Tibial artery (tissue), 4 donors: ENCODE measurements at regions not wholly inside any gene's neighbourhood (a gene's known extent, or its start where the extent isn't known, plus 50 kb on each side); places are given as distances from the start of the nearest gene placed in this dataset.

ENCODE experiments used
- DNase-seq, 2 donors: peaks; one replicate each; pipeline ENCODE4 v3.0.0-alpha.2; 2019
- H3K27ac ChIP-seq, 2 donors: fragments of 200-600 bp; sonication (generic) in 1 of 2; 1 replicate in 1 of 2; 2 replicates in 1 of 2; pipeline ENCODE4 v1.5.1; 2018 to 2019; ENCODE audit warnings: mild to moderate bottlenecking in 1 of 2
- H3K27me3 ChIP-seq, 2 donors: fragments of 200-600 bp; sonication (generic) in 1 of 2; one replicate each; pipeline versions ENCODE4 v1.5.1 to v1.6.0; 2016 to 2019
- H3K36me3 ChIP-seq, 3 donors: fragments of 200-600 bp; sonication (generic) in 2 of 3; one replicate each; pipeline ENCODE4 v1.5.1; 2016 to 2019; ENCODE audit warnings: mild to moderate bottlenecking in 2 of 3
- H3K4me1 ChIP-seq, 4 donors: fragments of 200-600 bp; sonication (generic) in 2 of 4; 1 replicate in 3 of 4; 2 replicates in 1 of 4; pipeline ENCODE4 v1.5.1; 2016 to 2019
- H3K4me3 ChIP-seq, 2 donors: fragments of 200-600 bp; sonication (generic) in 1 of 2; 1 replicate in 1 of 2; 2 replicates in 1 of 2; pipeline ENCODE4 v1.5.1; 2018 to 2019; ENCODE audit warnings: mild to moderate bottlenecking in 2 of 2
- H3K9me3 ChIP-seq, 3 donors: fragments of 200-600 bp; sonication (generic) in 1 of 3; one replicate each; pipeline ENCODE4 v1.5.1; 2016 to 2019
- intact Hi-C: fragments of 100-400 bp; cut with DNase I; formaldehyde crosslinking; loops from one replicate; pipeline ENCODE4 v1.15.0; 2023; ENCODE audit warnings: low total_unique reads
- TF ChIP-seq, protein P1 (sequence below), 2 experiments: fragments of 200-600 bp in 1 of 2; fragments of 450-650 bp in 1 of 2; IDR thresholded peaks; one replicate each; pipeline ENCODE4 v1.5.1; 2017 to 2019; ENCODE audit warnings: antibody characterized with exemption in 2 of 2, mild to moderate bottlenecking in 1 of 2, moderate library complexity in 1 of 2

DNA sequence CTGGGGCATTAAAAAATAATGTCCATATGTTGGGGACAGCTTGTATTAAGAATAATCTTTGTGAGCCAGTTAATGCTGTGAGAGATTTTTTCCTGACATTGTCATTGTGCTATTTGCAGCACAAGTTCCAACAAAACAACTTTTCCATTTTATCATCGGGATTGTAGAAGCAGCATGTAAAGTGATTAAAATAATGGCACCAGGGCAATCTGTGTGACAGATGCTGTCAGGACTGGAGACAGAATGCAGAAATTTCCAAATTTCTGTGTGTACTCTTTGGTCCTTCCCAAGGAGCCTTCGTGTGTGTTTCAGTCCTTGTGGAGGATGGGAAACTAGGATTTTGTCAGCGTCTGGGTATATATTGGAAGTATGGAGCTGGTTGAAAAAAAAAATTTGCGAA lies 101.5 kb upstream of the LIMCH1 start:
- Histone ChIP-seq H3K27ac (peak overlapping the region; percentile 41 to 52), H3K4me1 (peaks cover 0 to 76% (median 39%) of the 10 kb centered on the region in 4 donors), H3K4me3 (no peak overlapping the region), H3K9me3 (no peaks in the 10 kb centered on the region), H3K27me3 (no peaks in the 10 kb centered on the region), H3K36me3 (no peaks in the 10 kb centered on the region)
- DNase-seq: no peak
- TF ChIP-seq, protein P1, sequence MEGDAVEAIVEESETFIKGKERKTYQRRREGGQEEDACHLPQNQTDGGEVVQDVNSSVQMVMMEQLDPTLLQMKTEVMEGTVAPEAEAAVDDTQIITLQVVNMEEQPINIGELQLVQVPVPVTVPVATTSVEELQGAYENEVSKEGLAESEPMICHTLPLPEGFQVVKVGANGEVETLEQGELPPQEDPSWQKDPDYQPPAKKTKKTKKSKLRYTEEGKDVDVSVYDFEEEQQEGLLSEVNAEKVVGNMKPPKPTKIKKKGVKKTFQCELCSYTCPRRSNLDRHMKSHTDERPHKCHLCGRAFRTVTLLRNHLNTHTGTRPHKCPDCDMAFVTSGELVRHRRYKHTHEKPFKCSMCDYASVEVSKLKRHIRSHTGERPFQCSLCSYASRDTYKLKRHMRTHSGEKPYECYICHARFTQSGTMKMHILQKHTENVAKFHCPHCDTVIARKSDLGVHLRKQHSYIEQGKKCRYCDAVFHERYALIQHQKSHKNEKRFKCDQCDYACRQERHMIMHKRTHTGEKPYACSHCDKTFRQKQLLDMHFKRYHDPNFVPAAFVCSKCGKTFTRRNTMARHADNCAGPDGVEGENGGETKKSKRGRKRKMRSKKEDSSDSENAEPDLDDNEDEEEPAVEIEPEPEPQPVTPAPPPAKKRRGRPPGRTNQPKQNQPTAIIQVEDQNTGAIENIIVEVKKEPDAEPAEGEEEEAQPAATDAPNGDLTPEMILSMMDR (IDR thresholded peaks at IDR 0.05): no peak
- intact Hi-C loops: loop anchor here (10.0 kb wide), 1 partner anchor 108 kb away; no protein-coding TSS in a partner anchor

DNA sequence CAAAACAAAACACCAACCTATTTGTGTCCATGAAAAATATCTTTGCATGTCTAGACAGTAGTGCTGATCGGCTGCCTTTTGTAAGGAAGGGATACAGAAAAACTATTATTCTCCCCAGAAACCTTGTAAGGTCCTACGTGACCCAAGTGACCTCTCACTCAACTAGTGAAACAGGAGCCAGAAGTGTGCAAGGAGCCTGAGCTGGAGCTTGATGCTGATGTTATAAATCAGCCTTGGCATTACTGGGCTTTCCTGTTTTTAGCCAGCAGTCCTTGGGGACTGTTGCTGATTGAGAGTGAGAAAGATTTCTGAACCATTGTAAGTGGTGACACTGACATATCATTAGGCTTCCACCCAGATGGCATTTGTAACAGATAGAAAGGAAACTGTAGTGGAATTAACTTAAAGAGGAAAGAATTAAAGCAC lies 100.8 kb upstream of the LIMCH1 start:
- Histone ChIP-seq H3K4me1 (peaks cover 0 to 70% (median 35%) of the 10 kb centered on the region in 4 donors), H3K27me3 (no peaks in the 10 kb centered on the region), H3K4me3 (no peak overlapping the region), H3K36me3 (no peaks in the 10 kb centered on the region), H3K27ac (peak overlapping the region; percentile 41 to 52), H3K9me3 (no peaks in the 10 kb centered on the region)
- no peak for DNase-seq
- intact Hi-C loops: loop anchor here (10.0 kb wide), 1 partner anchor 108 kb away; no protein-coding TSS in a partner anchor
- TF ChIP-seq, protein P1 (IDR thresholded peaks at IDR 0.05): no peak

DNA sequence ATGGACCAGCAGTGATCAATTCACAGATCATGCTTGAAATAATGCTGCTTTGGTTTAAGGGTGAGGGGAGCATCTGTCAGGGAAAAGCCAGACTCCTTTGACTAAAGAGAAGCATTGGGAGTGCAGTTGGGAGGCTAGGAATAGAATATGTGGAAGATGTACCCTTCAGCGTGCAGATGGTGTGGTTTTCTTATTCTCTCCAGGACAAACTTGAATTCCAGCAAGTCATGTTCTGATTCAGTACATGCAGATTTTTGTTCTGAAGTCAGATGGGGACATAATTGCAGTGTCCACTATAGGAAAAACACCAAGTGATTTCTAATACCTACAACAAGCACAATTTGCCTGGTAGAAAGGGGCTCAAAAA lies 99.0 kb upstream of the LIMCH1 start:
- no peak for DNase-seq
- Histone ChIP-seq H3K27ac (no peak overlapping the region), H3K36me3 (no peaks in the 10 kb centered on the region), H3K9me3 (no peaks in the 10 kb centered on the region), H3K4me1 (peaks cover 0 to 69% (median 29%) of the 10 kb centered on the region in 4 donors), H3K4me3 (no peak overlapping the region), H3K27me3 (no peaks in the 10 kb centered on the region)
- TF ChIP-seq, protein P1 (IDR thresholded peaks at IDR 0.05): no peak
- intact Hi-C loops: loop anchor here (10.0 kb wide), 1 partner anchor 106 kb away; no protein-coding TSS in a partner anchor

DNA sequence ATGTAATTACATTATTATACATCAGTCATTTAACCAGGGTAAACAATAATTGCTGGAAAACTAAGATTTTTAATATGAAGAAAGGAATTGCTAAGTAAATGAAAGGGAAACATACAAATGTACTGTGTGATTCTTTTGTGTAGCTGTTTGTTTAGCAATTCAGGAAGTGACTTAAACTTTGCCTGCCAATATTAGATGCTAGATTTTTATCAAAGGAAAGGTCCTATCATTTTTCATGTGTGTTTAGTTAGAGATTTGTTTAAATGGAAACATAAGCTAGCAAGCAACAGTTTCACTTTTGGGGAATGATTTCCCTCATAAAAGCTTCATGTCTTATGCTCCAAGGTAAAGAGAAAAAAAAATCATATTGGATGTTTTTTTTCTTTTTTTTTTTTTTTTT lies 95.1 kb upstream of the LIMCH1 start:
- Histone ChIP-seq H3K9me3 (no peaks in the 10 kb centered on the region), H3K27me3 (no peaks in the 10 kb centered on the region), H3K4me3 (no peak overlapping the region), H3K4me1 (peaks cover 0 to 70% (median 22%) of the 10 kb centered on the region in 4 donors), H3K36me3 (no peaks in the 10 kb centered on the region), H3K27ac (no peak overlapping the region)
- TF ChIP-seq, protein P1 (IDR thresholded peaks at IDR 0.05): no peak
- no peak for DNase-seq
- intact Hi-C loops: no loop called here

DNA sequence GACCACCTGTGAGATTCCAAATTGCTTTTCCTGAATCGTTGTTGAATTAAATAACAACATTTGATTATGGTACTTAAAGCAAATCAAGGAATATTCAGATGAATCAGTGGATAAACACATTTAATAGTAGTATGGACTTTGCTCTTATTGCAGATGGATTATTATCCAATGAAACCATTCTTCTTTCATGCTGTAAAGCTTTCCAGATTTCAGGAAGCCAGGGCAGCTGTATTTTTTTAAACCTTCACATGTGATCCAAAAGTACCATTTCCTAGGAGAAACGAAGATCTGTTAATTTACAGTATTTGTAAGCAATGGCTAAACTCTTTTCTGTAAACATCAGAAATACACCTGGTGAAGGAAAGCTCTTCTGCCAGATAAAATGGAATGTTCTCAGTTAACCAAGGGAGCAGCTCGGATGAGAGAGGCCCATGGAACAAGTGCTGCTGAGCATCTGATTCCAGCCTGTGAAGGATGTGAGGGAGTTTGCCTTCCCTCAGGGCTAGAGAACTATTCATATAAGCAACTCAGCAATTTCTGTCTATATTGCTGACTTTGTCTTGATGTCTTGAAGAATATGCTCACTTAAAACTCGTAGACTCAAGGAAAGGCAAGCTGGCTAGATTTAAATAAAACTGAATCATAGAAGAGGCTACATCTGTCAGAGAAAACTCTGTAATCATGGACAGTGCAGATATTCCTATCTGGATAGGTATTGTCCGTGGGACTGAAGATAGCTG lies 94.4 kb upstream of the LIMCH1 start:
- Histone ChIP-seq H3K9me3 (no peaks in the 10 kb centered on the region), H3K36me3 (no peaks in the 10 kb centered on the region), H3K27ac (no peak overlapping the region), H3K4me3 (no peak overlapping the region), H3K27me3 (no peaks in the 10 kb centered on the region), H3K4me1 (peaks cover 0 to 68% (median 18%) of the 10 kb centered on the region in 4 donors)
- no peak for DNase-seq
- TF ChIP-seq, protein P1 (IDR thresholded peaks at IDR 0.05): no peak
- intact Hi-C loops: no loop called here
